B cell (primary cell): ENCODE measurements at regions not wholly inside any gene's neighbourhood (a gene's known extent, or its start where the extent isn't known, plus 50 kb on each side); places are given as distances from the start of the nearest gene placed in this dataset.

Experiments used
- ATAC-seq: fragments of 200-7000 bp; cut with Tn5 transposase; one replicate; pipeline ENCODE4 v1.10.0; 2021; ENCODE audit warnings: low read depth, mild to moderate bottlenecking, moderate number of reproducible peaks, moderate library complexity
- CTCF ChIA-PET: fragments of 350-600 bp; sonication (Branson Sonifier 250); formaldehyde crosslinking; loops from one replicate; lab custom pipeline; 2021; ENCODE audit warnings: antibody characterized with exemption, inconsistent platforms; lab: Charles Lee
- POLR2A ChIA-PET: fragments of 350-600 bp; sonication (Branson Sonifier 250); formaldehyde crosslinking; loops from one replicate; lab custom pipeline; 2021; ENCODE audit warnings: antibody characterized with exemption; lab: Charles Lee
- DNase-seq: peaks from one replicate; pipeline ENCODE4 v3.0.0; 2013
- H2AFZ ChIP-seq: 2 replicates; pipeline ENCODE4 v1.6.1; 2012; ENCODE audit warnings: mild to moderate bottlenecking, low read depth, low read length; ENCODE audit not compliant: insufficient read depth, poor library complexity, severe bottlenecking
- H3K27ac ChIP-seq, 2 donors: 1 replicate in 1 of 2; 2 replicates in 1 of 2; pipeline ENCODE4 v1.5.1; 2012 to 2013; ENCODE audit warnings: low read length in 2 of 2, mild to moderate bottlenecking in 2 of 2, moderate library complexity in 1 of 2
- H3K27me3 ChIP-seq, 4 experiments: fragments of 200-600 bp in 1 of 4; sonication (generic) in 1 of 4; replicated peaks in 1 of 4; 1 replicate in 2 of 4; 2 replicates in 2 of 4; pipeline versions ENCODE4 v1.6.1 to v1.7.0; 2013 to 2016; ENCODE audit warnings: low read length in 3 of 4, mild to moderate bottlenecking in 2 of 4, mixed read lengths in 1 of 4, moderate library complexity in 1 of 4; ENCODE audit not compliant: insufficient read depth in 4 of 4, control insufficient read depth in 3 of 4; ENCODE audit errors: control extremely low read depth in 1 of 4
- H3K36me3 ChIP-seq, 2 experiments: replicated peaks in 1 of 2; 1 replicate in 1 of 2; 2 replicates in 1 of 2; pipeline versions ENCODE4 v1.6.1 to v1.7.1; 2013; ENCODE audit warnings: low read length in 1 of 2; ENCODE audit not compliant: insufficient read depth in 2 of 2, control insufficient read depth in 1 of 2; ENCODE audit errors: control extremely low read depth in 1 of 2, extremely low read depth in 1 of 2
- H3K4me1 ChIP-seq, 2 donors: fragments of 200-600 bp in 1 of 2; sonication (generic) in 1 of 2; 1 replicate in 1 of 2; 2 replicates in 1 of 2; pipeline versions ENCODE4 v1.5.1 to v1.6.1; 2013 to 2017; ENCODE audit warnings: low read length in 2 of 2; ENCODE audit not compliant: control insufficient read depth in 2 of 2, insufficient read depth in 2 of 2
- H3K4me2 ChIP-seq: replicated peaks from 2 replicates; pipeline ENCODE3; 2012; ENCODE audit warnings: mild to moderate bottlenecking, low read depth, low read length; ENCODE audit not compliant: poor library complexity, severe bottlenecking
- H3K4me3 ChIP-seq, 5 experiments: fragments of 200-600 bp in 1 of 5; sonication (generic) in 1 of 5; 1 replicate in 3 of 5; 2 replicates in 2 of 5; pipeline versions ENCODE4 v1.5.1 to v1.7.0; 2011 to 2016; ENCODE audit warnings: low read length in 4 of 5, mild to moderate bottlenecking in 4 of 5, low read depth in 2 of 5, control low read depth in 1 of 5, moderate library complexity in 1 of 5; ENCODE audit not compliant: insufficient read depth in 1 of 5; ENCODE audit errors: control extremely low read depth in 1 of 5, extremely low read depth in 1 of 5
- H3K79me2 ChIP-seq: fragments of 200-600 bp; sonication (generic); one replicate; pipeline ENCODE4 v1.6.0; 2016; ENCODE audit warnings: low read length; ENCODE audit not compliant: control insufficient read depth, insufficient read depth
- H3K9ac ChIP-seq: fragments of 200-600 bp; sonication (generic); 2 replicates; pipeline ENCODE4 v1.6.1; 2017; ENCODE audit warnings: mild to moderate bottlenecking, low read length, moderate library complexity
- H3K9me3 ChIP-seq, 3 donors: one replicate each; pipeline versions ENCODE4 v1.6.1 to v1.7.1; 2013; ENCODE audit warnings: low read length in 2 of 3; ENCODE audit not compliant: control insufficient read depth in 2 of 3, insufficient read depth in 1 of 3; ENCODE audit errors: control extremely low read depth in 1 of 3
- H4K20me1 ChIP-seq: 2 replicates; pipeline ENCODE4 v1.6.0; 2012; ENCODE audit warnings: mild to moderate bottlenecking, low read length; ENCODE audit not compliant: insufficient read depth, control insufficient read depth, poor library complexity, severe bottlenecking
- H3K27ac Mint-ChIP-seq: one replicate; pipeline ENCODE4 v1.8.0; 2021; ENCODE audit warnings: mixed read lengths
- H3K27me3 Mint-ChIP-seq: one replicate; pipeline ENCODE4 v1.8.0; 2021; ENCODE audit warnings: mixed read lengths
- H3K4me1 Mint-ChIP-seq: one replicate; pipeline ENCODE4 v1.8.0; 2021; ENCODE audit warnings: mixed read lengths
- H3K4me3 Mint-ChIP-seq: one replicate; pipeline ENCODE4 v1.8.0; 2021; ENCODE audit warnings: mixed read lengths
- H3K9me3 Mint-ChIP-seq: one replicate; pipeline ENCODE4 v1.8.0; 2022; ENCODE audit warnings: mixed read lengths; ENCODE audit not compliant: insufficient read depth
- EZH2 ChIP-seq: IDR thresholded peaks from 2 replicates; pipeline ENCODE4 v1.6.1; 2012; ENCODE audit warnings: borderline replicate concordance, low read depth, mild to moderate bottlenecking, moderate library complexity, low read length; ENCODE audit not compliant: insufficient read depth, poor library complexity, severe bottlenecking
- WGBS: methylation state at CpG from one replicate; pipeline ENCODE4 v1.1.5; 2013; ENCODE audit warnings: missing lambda C conversion rate; ENCODE audit not compliant: insufficient coverage; 5-methylcytosine and 5-hydroxymethylcytosine counted together
- intact Hi-C: fragments of 100-400 bp; cut with micrococcal nuclease; formaldehyde crosslinking; loops from one replicate; pipeline ENCODE4 v1.10.0; 2022
- TF ChIP-seq, protein P1 (sequence below): fragments of 200-600 bp; IDR thresholded peaks from one replicate; pipeline ENCODE4 v1.8.0; 2022; ENCODE audit warnings: antibody characterized with exemption, mild to moderate bottlenecking

GRCh38 chr1:38686927-38687255 lies 172.7 kb downstream of the RRAGC start:
- H3K27me3 Mint-ChIP-seq: peaks cover 60% of the 10 kb centered on the region
- Histone ChIP-seq H3K27ac (no peak overlapping the region), H4K20me1 (no peaks in the 10 kb centered on the region), H3K9ac (no peak overlapping the region), H3K4me3 (no peak overlapping the region), H3K4me1 (no peaks in the 10 kb centered on the region), H3K36me3 (no peaks in the 10 kb centered on the region), H2AFZ (no peak overlapping the region), H3K27me3 (peaks cover 0 to 7% (median 6%) of the 10 kb centered on the region in 4 experiments), H3K9me3 (no peaks in the 10 kb centered on the region), H3K4me2 (no peak overlapping the region), H3K79me2 (no peaks in the 10 kb centered on the region)
- H3K4me1 Mint-ChIP-seq: no peaks in the 10 kb centered on the region
- TF ChIP-seq, protein P1, sequence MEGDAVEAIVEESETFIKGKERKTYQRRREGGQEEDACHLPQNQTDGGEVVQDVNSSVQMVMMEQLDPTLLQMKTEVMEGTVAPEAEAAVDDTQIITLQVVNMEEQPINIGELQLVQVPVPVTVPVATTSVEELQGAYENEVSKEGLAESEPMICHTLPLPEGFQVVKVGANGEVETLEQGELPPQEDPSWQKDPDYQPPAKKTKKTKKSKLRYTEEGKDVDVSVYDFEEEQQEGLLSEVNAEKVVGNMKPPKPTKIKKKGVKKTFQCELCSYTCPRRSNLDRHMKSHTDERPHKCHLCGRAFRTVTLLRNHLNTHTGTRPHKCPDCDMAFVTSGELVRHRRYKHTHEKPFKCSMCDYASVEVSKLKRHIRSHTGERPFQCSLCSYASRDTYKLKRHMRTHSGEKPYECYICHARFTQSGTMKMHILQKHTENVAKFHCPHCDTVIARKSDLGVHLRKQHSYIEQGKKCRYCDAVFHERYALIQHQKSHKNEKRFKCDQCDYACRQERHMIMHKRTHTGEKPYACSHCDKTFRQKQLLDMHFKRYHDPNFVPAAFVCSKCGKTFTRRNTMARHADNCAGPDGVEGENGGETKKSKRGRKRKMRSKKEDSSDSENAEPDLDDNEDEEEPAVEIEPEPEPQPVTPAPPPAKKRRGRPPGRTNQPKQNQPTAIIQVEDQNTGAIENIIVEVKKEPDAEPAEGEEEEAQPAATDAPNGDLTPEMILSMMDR: no peak
- TF ChIP-seq EZH2: no peak
- DNase-seq (no peak), ATAC-seq (no peak)
- intact Hi-C loops: no loop called here
- no peak overlapping the region for H3K27ac Mint-ChIP-seq
- ChIA-PET POLR2A (no interaction called here), CTCF (no interaction called here)
- WGBS: 29% methylated on average over 2 of the region's 2 CpGs
- no peaks in the 10 kb centered on the region for H3K9me3 Mint-ChIP-seq
- no peak overlapping the region for H3K4me3 Mint-ChIP-seq

DNA sequence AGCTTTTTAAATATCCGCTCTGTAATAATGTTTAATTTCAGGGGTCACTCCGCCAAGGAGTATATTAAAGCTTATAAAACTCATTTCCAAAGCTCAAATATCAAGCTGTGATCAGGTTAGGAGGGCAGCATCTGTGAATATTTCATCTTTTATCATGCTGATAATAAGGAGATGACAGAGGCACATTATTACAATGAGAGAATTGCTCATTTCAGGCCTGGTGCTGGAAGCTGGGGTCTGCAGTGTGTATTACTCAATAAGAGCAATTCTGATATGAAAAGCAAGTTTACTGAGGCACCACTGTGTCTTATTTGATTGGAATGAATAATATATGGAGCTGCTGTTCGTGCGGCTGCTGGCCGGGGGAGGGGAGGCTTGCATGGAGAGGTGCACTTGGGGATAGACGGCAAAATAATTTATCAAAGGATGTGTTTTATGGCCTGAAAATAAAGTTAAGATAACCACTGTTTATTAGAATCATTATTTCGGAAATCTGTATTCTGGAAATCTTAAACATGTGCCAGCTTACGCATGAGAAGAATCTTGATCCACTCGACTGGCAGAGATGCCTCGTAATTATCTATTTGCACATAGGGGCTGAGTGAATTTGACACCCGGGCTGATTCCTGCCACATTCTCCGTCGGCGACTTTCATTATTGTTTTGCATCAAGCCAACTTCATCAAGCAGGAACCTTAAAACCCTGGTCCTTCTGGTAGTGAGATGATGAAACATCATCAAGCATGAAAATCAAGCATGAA lies 173.2 kb downstream of the RRAGC start:
- Histone ChIP-seq H3K9me3 (no peaks in the 10 kb centered on the region), H3K79me2 (no peaks in the 10 kb centered on the region), H3K27ac (no peak overlapping the region), H2AFZ (no peak overlapping the region), H3K9ac (no peak overlapping the region), H3K27me3 (peaks cover 0 to 7% (median 6%) of the 10 kb centered on the region in 4 experiments), H3K4me3 (no peak overlapping the region), H3K4me2 (no peak overlapping the region), H3K4me1 (no peaks in the 10 kb centered on the region), H3K36me3 (no peaks in the 10 kb centered on the region), H4K20me1 (no peaks in the 10 kb centered on the region)
- H3K27me3 Mint-ChIP-seq: peaks cover 58% of the 10 kb centered on the region
- CTCF ChIA-PET: interaction anchor here (0.6 to 0.9 kb wide), 2 partner anchors 11 to 16 kb away, joined by 3 to 4 read pairs; no protein-coding TSS in a partner anchor
- 87% methylated on average over 8 of the region's 14 CpGs for WGBS
- ATAC-seq (no peak), DNase-seq (no peak)
- no peaks in the 10 kb centered on the region for H3K9me3 Mint-ChIP-seq
- TF ChIP-seq, protein P1: no peak
- TF ChIP-seq EZH2: no peak
- POLR2A ChIA-PET: no interaction called here
- H3K4me3 Mint-ChIP-seq: no peak overlapping the region
- intact Hi-C loops: no loop called here
- H3K27ac Mint-ChIP-seq: no peak overlapping the region
- no peaks in the 10 kb centered on the region for H3K4me1 Mint-ChIP-seq
